ENCODE measurements at regions not wholly inside any gene's neighbourhood (a gene's known extent, or its start where the extent isn't known, plus 50 kb on each side); places are given as distances from the start of the nearest gene placed in this dataset.
"Not testable (repeated sequence)": the region's sequence is repeated elsewhere in the genome, so short reads cannot be mapped to it uniquely, and the experiment has no call there.

GRCh38 chr20:11992426-11992825, 74.7 kb downstream of the BTBD3 start:
- Histone ChIP-seq H3K27me3 (no peaks in the 10 kb centered on the region), H3K27ac (no peak overlapping the region), H3K36me3 (no peaks in the 10 kb centered on the region), H3K9me3 (no peaks in the 10 kb centered on the region), H3K4me1 (no peaks in the 10 kb centered on the region), H3K4me3 (no peak overlapping the region)
- intact Hi-C loops (cut with DNase I), result no loop called here
- TF ChIP-seq, protein P1, sequence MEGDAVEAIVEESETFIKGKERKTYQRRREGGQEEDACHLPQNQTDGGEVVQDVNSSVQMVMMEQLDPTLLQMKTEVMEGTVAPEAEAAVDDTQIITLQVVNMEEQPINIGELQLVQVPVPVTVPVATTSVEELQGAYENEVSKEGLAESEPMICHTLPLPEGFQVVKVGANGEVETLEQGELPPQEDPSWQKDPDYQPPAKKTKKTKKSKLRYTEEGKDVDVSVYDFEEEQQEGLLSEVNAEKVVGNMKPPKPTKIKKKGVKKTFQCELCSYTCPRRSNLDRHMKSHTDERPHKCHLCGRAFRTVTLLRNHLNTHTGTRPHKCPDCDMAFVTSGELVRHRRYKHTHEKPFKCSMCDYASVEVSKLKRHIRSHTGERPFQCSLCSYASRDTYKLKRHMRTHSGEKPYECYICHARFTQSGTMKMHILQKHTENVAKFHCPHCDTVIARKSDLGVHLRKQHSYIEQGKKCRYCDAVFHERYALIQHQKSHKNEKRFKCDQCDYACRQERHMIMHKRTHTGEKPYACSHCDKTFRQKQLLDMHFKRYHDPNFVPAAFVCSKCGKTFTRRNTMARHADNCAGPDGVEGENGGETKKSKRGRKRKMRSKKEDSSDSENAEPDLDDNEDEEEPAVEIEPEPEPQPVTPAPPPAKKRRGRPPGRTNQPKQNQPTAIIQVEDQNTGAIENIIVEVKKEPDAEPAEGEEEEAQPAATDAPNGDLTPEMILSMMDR (IDR thresholded peaks at IDR 0.05), result no peak
- no peak for DNase-seq (ENCODE audit: low spot score in 2 of 2)

- Histone ChIP-seq H3K4me3 (no peak overlapping the region), H3K27ac (no peak overlapping the region), H3K9me3 (no peaks in the 10 kb centered on the region), H3K27me3 (no peaks in the 10 kb centered on the region), H3K4me1 (no peaks in the 10 kb centered on the region), H3K36me3 (no peaks in the 10 kb centered on the region)
- intact Hi-C loops (cut with DNase I), result no loop called here
- TF ChIP-seq, protein P1 (IDR thresholded peaks at IDR 0.05), result no peak
- no peak for DNase-seq (ENCODE audit: low spot score in 2 of 2)
These were observed 76.3 kb downstream of the BTBD3 start for GRCh38 chr20:11993886-11994461.

GRCh38 chr20:11995805-11996567, 78.3 kb downstream of the BTBD3 start:
- DNase-seq (ENCODE audit: low spot score in 2 of 2), result no peak
- H3K9me3 ChIP-seq, result no peaks in the 10 kb centered on the region
- H3K36me3 ChIP-seq, result no peaks in the 10 kb centered on the region
- TF ChIP-seq, protein P1 (IDR thresholded peaks at IDR 0.05), result no peak
- no peaks in the 10 kb centered on the region for H3K27me3 ChIP-seq
- H3K27ac ChIP-seq, result no peak overlapping the region
- no peaks in the 10 kb centered on the region for H3K4me1 ChIP-seq
- intact Hi-C loops (cut with DNase I), result no loop called here
- no peak overlapping the region for H3K4me3 ChIP-seq

GRCh38 chr20:12004776-12005175, 87.1 kb downstream of the BTBD3 start:
- H3K36me3 ChIP-seq; DNase-seq (ENCODE audit: low spot score in 2 of 2); H3K4me1 ChIP-seq; H3K27ac ChIP-seq; H3K4me3 ChIP-seq; H3K9me3 ChIP-seq; H3K27me3 ChIP-seq; intact Hi-C loops (cut with DNase I): not testable (repeated sequence)

DNA sequence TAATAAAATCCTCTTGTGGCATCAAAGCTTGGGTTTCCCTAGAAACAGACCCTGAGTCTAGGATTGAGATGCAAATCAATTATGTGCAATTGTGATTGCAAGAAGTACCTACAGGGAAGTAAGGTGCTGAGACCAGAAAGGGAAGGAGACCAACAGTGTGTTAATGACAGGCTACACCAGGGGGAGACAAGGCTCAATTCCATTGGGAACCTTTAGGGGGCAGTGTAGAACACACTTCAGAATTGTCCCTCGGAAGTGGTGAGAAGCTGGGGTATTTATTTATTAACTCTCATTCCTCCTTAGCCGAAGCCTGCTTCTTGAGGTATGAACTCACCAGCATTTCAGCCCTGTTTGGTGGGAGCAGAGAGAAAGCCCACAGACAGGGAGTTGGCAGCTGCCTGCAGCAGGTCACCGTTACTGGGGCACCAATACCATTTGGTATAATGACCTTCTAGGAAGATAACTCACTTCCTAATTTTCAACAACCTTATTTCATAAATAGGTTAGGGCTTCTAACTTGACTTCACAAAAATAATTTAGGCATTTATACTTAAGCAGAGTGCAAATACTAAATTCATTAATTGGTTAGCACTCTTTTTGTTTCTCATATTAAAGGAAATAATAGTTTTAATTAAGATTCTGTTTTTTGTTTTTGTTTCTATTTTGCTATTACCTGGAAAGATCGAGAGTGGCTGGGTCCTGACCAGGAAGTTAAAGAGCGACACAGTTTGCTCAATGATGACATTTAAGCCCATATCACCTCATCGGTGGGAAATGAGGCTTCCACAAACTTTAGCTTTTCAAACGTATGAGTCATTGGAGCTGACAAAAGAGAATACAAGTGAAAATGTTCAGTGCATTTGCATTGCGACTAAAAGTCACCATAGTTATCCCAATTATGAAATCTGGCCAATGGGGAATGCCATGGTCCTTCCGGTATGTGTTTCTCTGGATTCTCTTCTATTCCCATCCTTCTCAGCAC, 94.8 kb downstream of the BTBD3 start:
- H3K27me3 ChIP-seq, result no peaks in the 10 kb centered on the region
- H3K9me3 ChIP-seq, result no peaks in the 10 kb centered on the region
- intact Hi-C loops (cut with DNase I), result no loop called here
- H3K27ac ChIP-seq, result no peak overlapping the region
- no peak for DNase-seq (ENCODE audit: low spot score in 2 of 2)
- TF ChIP-seq, protein P1 (IDR thresholded peaks at IDR 0.05), result peak; percentile 23 to 44 (median 32)
- H3K4me1 ChIP-seq, result no peaks in the 10 kb centered on the region
- H3K4me3 ChIP-seq, result no peak overlapping the region
- H3K36me3 ChIP-seq, result no peaks in the 10 kb centered on the region
